LNCAP (cell line): ENCODE measurements at regions not wholly inside any gene's neighbourhood (a gene's known extent, or its start where the extent isn't known, plus 50 kb on each side); places are given as distances from the start of the nearest gene placed in this dataset.

Experiments
- TF ChIP-seq, protein P1 (sequence below): fragments of 450-650 bp; IDR thresholded peaks from 2 replicates; pipeline ENCODE4 v1.5.1; 2017; ENCODE audit warnings: mild to moderate bottlenecking

- TF ChIP-seq, protein P1, sequence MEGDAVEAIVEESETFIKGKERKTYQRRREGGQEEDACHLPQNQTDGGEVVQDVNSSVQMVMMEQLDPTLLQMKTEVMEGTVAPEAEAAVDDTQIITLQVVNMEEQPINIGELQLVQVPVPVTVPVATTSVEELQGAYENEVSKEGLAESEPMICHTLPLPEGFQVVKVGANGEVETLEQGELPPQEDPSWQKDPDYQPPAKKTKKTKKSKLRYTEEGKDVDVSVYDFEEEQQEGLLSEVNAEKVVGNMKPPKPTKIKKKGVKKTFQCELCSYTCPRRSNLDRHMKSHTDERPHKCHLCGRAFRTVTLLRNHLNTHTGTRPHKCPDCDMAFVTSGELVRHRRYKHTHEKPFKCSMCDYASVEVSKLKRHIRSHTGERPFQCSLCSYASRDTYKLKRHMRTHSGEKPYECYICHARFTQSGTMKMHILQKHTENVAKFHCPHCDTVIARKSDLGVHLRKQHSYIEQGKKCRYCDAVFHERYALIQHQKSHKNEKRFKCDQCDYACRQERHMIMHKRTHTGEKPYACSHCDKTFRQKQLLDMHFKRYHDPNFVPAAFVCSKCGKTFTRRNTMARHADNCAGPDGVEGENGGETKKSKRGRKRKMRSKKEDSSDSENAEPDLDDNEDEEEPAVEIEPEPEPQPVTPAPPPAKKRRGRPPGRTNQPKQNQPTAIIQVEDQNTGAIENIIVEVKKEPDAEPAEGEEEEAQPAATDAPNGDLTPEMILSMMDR = no peak
These were observed 168.7 kb upstream of the ZNF32 start for GRCh38 chr10:43817368-43817767.

GRCh38 chr10:43816351-43817321 lies 168.0 kb upstream of the ZNF32 start:
- TF ChIP-seq, protein P1 = no peak

GRCh38 chr10:43815181-43815885 lies 166.7 kb upstream of the ZNF32 start:
- TF ChIP-seq, protein P1 = no peak

DNA sequence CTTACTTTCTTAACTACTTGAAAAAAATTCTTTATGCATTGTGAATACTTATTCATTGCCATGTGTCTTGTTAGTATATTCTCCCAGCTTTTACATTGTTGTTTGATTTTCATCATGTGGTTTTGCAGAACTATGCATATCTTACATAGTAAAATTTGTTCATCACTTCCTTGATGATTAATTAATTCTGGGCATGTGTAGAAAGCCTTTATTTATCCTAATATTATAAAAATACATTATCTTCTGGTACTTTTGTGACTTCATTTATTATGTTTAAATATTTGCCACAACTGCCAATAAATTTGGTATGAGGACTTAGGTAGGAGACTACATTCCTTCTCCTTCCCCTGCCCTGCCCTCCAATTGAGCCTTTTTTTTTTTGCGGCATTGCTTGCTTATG lies 166.0 kb upstream of the ZNF32 start:
- TF ChIP-seq, protein P1 = no peak

GRCh38 chr10:43811871-43812270 lies 163.2 kb upstream of the ZNF32 start:
- TF ChIP-seq, protein P1 = no peak

DNA sequence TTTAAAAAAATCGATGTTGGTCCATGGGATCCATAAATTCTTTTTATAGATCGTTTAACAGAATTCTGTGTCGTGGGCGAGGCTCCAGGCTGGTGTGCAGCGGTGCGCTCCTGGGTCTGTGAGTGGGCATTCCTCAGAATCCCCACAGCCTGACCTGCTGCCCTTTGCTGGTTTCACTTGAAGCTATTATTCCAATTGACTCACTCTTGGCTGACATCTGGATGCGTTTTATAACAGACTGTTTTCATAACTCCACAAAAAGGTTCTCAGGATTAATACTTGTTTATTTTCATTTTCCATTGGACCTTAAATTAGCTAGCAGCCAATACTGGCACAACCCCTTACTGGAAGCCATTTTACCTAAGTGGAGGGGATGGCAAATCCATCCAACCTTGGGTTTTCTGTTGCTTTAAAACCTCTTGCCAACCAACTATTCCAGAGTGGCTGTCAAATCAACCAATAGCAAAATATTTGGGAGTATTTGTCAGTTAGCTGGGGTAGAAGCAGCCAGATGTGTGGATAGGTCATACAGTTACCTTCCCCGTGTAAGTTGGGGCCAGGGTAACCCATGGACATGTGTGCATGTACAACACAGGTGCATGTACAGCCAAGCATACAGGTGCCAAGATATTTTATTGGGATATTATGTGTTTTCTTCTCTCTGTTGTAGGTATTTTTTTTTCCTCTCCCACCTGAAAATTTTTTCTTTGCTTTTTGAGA lies 160.7 kb upstream of the ZNF32 start:
- TF ChIP-seq, protein P1 = no peak

DNA sequence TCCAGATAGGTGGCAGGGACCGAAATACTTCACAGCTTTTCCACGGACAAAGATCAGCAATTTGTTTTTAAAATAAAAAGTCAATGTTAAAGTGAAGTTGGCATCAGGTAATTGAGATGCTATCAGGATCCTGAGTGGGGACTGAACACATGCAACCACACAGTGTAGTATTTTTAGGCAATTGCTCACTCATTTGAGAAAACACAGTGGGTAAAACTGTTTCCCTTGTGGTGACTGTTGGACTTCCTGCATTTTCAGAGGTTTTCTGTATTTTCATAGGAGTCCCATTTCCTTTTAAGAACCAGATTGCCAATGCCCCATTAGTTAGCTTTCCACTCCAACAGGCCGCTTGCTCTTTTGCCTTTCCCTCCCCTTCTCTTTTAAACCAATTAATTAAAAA lies 159.5 kb upstream of the ZNF32 start:
- TF ChIP-seq, protein P1 = no peak
